Activated gamma-delta T cell treated with Interleukin-2 at 50 U/mL for 16 hours (primary cell): ENCODE measurements at regions not wholly inside any gene's neighbourhood (a gene's known extent, or its start where the extent isn't known, plus 50 kb on each side); places are given as distances from the start of the nearest gene placed in this dataset.

Source experiments
- DNase-seq: peaks from one replicate; pipeline ENCODE4 v3.0.0-alpha.2; 2020

- no peak for DNase-seq
These were observed 198.5 kb upstream of the FBN2 start for GRCh38 chr5:128736553-128736952.

DNA sequence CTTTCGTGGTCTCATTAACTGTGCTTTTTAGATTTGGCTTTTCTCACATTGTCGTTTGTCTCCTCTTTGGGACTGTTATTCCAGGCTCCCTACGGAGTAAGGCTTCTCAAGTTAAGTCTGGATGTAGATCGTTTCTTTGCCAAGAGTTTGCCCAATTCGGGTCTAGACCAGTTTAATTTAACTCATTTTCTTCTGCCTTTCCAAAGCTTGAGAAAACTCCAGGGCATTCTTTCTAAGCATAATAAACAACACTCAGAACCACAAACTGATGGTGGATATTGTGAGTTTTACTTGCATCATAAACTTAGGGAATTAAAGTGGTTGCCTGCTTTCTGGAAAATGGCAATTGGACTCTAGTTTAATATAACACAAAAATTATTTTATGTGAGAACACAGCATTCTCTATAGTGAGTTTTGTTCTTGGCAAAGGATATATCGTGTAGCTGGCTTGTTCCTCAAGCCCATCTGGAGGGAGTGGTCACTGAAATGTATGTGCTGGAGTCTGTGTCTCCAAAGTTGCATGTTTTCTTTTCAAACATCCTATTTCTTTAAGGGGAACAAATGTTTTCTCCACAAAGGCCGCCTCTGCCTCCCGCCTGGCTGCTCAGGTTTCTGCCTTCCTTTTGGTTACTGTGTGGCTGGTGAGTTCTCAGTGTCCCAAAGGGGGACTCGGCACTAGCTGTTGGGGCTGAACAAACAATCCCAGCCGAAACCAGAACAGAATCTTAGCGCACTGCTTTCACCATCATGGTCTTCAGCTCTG is 211.3 kb upstream of the FBN2 start:
- no peak for DNase-seq

DNA sequence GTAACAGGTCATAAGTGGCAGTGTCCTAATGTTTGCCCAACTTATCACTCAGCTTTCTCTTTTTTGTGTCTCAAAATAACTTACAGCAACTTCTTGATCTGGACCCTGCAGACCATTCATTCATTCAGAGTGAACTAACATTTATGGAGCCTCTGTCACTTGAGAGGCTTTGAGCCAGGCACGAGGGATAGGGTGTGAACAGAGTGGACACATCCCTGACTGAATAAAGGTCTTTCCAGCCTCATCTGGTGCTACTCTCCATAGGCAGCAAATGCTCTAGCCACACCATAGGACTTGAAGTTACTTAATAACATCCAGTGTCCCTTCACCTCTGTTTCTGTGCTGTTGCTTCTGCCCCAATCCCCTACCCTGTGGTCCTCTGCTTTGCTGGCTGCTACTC is 212.1 kb upstream of the FBN2 start:
- no peak for DNase-seq

DNA sequence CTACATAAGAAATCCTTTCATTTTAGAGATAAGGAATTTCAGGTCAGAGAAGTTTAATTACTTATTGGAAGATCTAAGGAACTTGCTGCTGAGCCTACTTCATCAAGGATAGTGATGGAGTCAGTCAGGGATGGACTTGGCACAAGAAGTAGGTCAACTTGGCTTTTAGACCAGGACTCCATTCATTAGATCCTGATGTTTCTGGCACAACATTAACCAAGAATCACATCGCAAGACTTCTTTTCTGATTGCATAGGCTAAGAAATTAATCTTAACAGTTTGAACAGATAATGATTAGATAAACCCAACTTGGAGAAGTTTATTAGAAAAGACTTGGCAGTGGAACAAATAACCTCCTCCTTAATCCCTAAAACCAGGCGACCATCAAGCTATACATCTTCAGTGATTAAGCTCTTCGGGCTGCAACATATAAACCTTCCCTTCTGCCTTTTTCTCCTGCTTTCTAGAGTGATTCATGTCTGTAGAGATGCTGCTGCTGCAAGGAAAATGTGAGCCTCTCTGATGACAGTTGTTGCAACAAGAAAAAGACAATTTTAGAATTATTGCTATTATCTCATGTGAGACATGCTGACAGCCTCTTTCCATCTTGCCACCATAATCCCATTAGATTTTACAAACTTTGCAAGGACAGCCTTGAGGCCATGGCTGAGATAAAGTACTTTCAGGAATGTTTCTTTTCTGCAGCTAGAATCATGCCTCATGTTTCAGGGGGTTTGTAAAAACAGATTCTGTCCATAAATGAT is 207.9 kb upstream of the SLC27A6 start:
- no peak for DNase-seq

DNA sequence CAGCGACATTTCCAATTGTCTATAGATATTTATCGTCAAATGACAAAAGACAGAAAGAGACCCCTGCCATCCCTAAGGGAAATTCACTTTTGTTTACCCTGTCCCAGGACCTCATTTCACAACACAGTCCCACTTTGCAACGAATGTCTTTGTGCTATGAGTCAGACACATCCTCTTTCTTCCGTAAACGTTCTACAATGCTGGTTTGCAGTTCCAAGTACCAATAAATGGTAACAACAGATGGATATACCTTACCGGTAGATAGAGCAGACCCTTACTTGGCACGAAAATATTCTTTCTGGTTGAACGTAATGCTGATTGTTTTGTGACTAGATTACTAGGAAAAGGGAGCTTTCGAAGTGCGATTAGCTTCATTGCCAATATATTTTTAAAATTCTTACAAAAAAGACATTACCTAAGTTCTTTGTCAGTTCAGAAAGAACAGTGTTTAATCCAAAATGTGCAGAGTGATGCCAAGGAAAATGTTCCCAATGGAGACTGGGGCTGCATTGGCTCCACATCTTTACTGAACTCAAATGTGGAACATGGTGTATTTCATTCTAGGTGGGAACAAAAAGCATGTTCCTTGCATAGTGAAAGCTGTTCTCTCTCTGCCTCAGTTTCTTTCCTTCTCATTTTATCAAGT is 202.5 kb upstream of the SLC27A6 start:
- DNase-seq: no peak

GRCh38 chr5:128763321-128763720 is 202.0 kb upstream of the SLC27A6 start:
- no peak for DNase-seq

DNA sequence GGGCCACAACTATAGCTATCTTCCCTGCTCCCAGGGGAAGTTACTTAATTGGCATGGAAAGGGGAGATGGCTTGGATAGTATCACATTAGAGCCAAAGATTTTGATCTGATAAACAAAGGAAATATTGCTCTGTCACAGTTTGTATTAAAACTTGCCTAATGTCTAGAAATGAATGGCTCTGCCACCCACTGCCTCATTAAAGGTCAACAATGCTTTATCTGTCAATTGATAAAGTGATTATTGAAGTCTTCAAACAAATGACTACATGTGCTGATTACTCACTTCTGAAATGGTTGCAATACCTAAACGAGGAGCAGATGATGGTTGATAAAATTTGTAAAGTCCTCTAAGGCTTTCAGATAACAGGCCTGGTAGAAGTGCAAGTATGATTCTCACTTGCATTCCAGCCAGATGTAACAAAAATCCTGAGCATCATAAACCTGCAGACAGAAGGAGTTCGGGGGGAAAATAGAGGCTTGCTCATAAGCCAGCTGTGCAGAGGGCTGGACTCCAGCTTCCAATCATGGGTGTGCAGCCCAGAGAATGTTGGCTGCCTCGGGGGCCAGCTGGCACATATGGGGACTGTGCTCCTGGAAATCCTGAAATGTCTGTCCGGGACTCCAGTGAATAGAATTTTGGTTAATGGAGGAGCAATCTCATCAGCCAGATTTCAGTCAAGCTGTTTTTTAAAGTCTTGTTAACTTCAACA is 200.5 kb upstream of the SLC27A6 start:
- DNase-seq: no peak

GRCh38 chr5:128765448-128766061 is 199.7 kb upstream of the SLC27A6 start:
- no peak for DNase-seq

DNA sequence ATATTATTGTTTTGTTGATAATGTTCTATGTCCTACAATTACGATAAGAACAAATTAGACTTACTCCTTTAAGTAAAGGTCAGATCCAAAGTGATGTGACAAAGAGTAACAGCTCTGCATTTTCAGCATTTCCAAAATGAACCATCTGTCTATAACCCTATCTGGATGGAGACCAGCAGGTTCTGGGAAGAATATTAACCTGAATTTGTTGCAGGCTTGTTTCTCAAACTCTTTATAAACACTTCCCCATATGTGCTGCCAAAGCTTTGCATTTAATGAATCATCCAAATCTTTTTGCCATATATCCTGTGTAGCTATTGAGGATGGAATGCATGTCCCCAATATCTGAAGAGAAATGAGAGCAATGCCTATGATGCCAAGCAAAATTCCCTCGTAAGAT is 198.9 kb upstream of the SLC27A6 start:
- DNase-seq: no peak

- DNase-seq: no peak
These were observed 194.4 kb upstream of the SLC27A6 start for GRCh38 chr5:128770907-128771306.

- no peak for DNase-seq
These were observed 192.9 kb upstream of the SLC27A6 start for GRCh38 chr5:128772356-128772755.

DNA sequence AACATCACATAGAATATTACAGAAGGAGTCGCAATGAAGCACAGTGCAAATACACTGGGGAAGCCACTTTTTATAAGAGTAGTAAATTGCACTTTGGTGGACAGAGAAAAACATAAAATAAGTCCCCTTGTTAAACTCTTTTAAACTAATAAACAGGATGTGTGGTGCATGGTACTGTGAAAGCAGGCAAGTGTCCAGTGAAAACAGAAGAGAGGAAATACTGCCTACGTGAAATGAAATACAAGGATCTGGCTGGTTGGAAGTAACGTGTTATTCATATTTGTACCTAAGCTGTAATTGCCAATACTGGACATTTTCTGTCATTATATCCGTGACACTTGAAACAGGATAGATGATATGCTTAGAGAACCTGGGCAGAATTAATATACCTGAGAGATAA is 191.9 kb upstream of the SLC27A6 start:
- DNase-seq: no peak

GRCh38 chr5:128774605-128775004 is 190.7 kb upstream of the SLC27A6 start:
- no peak for DNase-seq

GRCh38 chr5:128775558-128775957 is 189.7 kb upstream of the SLC27A6 start:
- no peak for DNase-seq

- no peak for DNase-seq
These were observed 188.2 kb upstream of the SLC27A6 start for GRCh38 chr5:128777052-128777451.

DNA sequence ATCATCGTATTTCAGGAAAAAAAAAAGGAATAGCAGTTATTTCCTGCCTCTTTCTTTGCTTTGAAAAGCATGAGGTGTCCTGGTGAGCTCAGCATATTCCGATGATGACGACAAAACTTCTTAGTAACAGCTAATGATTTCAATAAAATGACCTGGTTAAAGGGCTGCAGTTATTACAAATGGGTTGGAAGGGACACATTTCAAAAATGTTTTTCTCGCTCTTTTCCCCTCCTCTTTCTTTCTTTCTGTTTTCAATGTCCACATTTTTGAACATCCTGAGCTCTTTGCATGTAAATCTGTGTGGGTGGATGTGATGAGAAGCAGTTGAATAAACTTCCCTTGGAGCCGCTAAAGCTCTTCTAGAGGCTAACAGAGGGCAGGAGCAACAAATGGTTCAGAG is 186.8 kb upstream of the SLC27A6 start:
- DNase-seq: no peak

DNA sequence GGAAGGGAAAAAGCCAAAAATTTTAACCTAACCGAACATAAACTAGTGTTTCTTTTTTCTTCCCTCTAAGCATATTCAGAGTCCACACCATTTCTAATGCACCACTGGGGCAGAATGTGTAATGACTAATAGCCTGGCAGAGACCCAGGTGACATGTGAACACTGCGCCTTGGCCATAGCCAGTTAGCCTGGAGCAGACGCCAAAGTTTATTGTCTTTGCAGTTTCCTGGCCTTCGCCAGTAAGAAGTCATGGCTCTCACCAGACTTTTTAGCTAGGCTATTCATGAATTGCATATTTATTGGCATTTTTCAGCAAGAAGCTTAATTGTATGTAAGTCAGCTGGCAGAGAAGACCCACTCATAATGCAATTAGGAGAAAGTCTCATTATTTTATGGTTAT is 182.8 kb upstream of the SLC27A6 start:
- DNase-seq: no peak

DNA sequence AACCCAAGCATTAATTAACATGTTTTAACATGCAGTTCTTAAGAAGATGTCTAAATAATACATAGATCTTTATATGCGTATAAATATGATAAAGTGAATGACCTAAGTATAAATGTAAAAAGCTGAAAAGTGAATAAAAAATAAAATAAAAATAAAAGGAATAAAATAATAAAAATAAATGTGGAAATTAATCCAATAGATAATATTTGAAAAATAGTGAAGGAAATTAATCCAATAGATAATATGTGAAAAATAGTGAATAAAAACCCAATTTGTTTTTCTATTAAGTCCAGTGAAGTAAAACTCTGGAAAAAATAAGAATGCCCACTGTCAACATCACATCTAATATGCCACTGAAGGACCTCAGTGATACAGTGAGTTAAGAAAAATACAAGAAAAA is 180.6 kb upstream of the SLC27A6 start:
- DNase-seq: no peak

DNA sequence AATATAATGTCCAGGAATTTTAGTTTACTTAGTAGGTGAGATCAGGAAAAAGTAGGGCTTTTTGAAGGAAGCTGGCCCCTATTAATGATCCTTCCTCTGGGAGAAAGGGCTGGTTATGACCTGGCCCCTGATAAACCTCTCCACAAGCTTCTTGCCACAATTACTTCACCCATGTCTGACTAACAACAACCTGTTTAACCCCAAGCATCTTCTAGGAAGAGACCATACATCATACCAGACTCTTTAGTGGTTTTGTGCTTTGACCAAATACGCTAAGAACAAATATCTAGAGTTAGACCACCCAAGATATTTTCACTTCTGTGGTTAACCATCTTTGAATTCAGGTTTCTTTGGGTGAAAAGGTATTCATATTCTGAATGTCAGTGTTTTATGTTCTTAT is 174.0 kb upstream of the SLC27A6 start:
- DNase-seq: no peak

DNA sequence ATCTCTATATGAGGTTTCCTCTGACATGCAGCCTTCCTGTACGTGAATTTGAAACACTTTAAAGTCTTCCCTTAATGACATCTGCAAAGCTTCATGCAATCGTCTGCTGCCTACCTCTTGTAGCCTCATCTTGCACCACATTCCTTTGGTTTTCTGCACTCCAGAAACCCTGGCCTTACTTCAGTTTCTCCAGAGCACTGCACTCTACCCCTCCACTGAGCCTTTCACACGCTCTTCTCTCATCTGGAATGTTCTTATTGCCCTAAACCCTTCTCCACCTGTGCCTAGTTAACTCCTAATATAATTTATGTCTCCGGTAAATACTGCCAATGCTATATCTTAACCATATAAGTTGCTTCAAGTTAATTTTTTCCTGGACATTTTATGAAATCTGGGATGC is 168.8 kb upstream of the SLC27A6 start:
- no peak for DNase-seq

DNA sequence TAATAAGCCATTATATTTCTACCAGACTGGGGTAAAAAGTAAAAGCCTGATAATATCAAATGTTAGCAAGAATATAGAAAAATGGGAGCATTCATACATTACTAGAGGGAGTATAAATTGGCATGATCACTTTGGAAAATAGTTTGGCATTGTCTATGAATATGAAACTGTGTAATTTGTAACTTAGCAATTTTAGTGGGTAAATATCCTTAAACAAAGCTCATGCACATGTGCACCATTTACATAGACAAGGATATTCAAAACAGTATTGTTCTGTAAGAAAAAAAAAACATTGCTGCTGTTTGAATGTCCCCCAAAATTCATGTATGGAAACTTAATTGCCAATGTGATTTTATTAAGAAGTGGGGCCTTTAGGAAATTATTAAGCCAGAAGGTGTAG is 166.4 kb upstream of the SLC27A6 start:
- no peak for DNase-seq

DNA sequence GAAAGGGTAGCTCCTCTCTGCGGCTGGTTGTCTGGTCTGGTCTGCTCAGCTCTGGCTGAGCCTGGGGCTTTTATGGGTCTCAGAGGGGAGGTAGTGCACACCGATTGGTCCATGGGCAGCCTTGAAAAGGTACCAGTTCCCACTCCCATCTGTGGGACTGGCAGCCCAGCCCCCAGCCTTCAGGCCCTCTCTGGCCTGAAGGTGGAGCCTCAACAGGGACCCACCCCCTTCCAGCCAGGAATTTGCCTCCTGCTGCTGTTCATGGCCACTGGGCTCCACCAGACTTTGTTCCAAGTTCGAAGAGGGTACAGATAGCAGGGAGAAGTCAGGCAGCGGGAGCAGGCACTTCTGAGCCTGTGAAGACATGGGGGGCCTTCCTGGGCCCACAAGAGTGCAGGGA is 165.3 kb upstream of the SLC27A6 start:
- DNase-seq: no peak

DNA sequence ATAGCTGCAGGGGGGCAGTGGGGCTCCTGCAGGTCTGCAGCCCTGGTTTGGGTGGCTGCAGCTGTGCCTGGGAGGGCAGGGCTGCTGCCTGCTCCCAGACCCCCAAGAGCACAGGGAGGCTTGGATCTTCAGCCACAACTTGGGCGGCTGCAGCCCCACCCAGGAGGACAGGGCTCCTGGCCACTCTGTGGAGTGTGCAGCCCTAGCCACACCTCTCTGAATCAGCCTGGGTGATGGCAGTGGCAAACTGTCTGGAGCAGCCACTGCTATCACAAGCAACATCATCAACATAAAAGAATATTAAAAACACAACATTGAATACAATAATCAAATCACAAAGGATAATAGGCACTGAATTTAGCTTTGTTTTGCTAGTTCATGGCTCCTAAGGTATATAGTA is 164.9 kb upstream of the SLC27A6 start:
- no peak for DNase-seq
